ENCODE measurements at regions not wholly inside any gene's neighbourhood (a gene's known extent, or its start where the extent isn't known, plus 50 kb on each side); places are given as distances from the start of the nearest gene placed in this dataset.

DNA sequence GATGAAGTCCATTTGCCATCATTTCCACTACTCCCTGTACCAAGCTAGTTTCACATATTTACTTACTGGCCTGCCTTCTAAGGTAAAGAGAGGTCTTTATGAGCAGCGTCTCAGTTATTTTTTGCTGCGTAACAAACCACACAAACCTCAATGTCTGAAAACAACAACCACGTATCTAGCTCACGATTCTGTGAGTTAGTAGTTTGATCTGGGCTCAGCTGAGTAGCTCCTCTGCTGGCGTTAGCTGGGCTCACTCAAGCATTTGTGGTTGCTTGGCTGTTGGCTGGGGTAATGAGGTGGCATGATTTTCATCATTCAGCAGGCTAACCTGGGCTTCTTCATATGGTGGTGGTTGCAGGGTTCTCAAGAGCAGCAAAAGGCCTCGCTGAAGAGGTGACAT is 225.4 kb downstream of the FOXD2 start:
- no peak overlapping the region for H2BK120ac ChIP-seq (replicated peaks; ENCODE audit: low read depth, low read length)
- H3K79me1 ChIP-seq (ENCODE audit: low read depth, low read length) = no peaks in the 10 kb centered on the region
- CTCF ChIA-PET (ENCODE audit: partially characterized antibody) = interaction anchor here (0.9 to 2.9 kb wide), 12 partner anchors 12 to 238 kb away, joined by 3 to 14 read pairs (median 4); no protein-coding TSS in a partner anchor
- no peak overlapping the region for H3K4me2 ChIP-seq (ENCODE audit: insufficient read depth in 1 of 2, low read depth in 2 of 2, low read length in 2 of 2)
- H3K56ac ChIP-seq (replicated peaks; ENCODE audit: insufficient read length, low read depth, low read length) = no peak overlapping the region
- FAIRE-seq (no peak), DNase-seq (ENCODE audit: low read depth in 1 of 2, low spot score in 2 of 2) (no peak)
- H3K27me3 ChIP-seq (replicated peaks in 1 of 4; ENCODE audit: control insufficient read depth in 3 of 4, extremely low read depth in 1 of 4, insufficient read depth in 3 of 4, low read length in 3 of 4) = peaks cover 4 to 19% (median 12%) of the 10 kb centered on the region in 4 experiments
- H3K18ac ChIP-seq (ENCODE audit: extremely low read depth, low read length) = no peak overlapping the region
- no peaks in the 10 kb centered on the region for H3K4me1 ChIP-seq (replicated peaks in 1 of 4; ENCODE audit: control insufficient read depth in 3 of 4, insufficient read depth in 4 of 4, low read length in 3 of 4)
- H2BK12ac ChIP-seq (ENCODE audit: low read depth, low read length) = no peak overlapping the region
- POLR2A ChIA-PET (ENCODE audit: partially characterized antibody) = no interaction called here
- H2AK5ac ChIP-seq (ENCODE audit: low read depth, low read length) = no peak overlapping the region
- no peaks in the 10 kb centered on the region for H3K23me2 ChIP-seq (ENCODE audit: low read depth, low read length)
- H2BK5ac ChIP-seq (ENCODE audit: low read depth, low read length) = no peak overlapping the region
- H4K8ac ChIP-seq (ENCODE audit: extremely low read depth, insufficient read depth, low read length) = no peak overlapping the region
- H3K23ac ChIP-seq (ENCODE audit: insufficient read length) = no peak overlapping the region
- H2BK15ac ChIP-seq (ENCODE audit: low read length) = no peak overlapping the region
- H3K4me3 ChIP-seq (ENCODE audit: extremely low read depth in 1 of 4, insufficient read depth in 2 of 4, low read depth in 3 of 4, low read length in 4 of 4) = no peak overlapping the region
- H3K4ac ChIP-seq (replicated peaks; ENCODE audit: insufficient read length, low read depth, low read length) = no peak overlapping the region
- H2BK20ac ChIP-seq (ENCODE audit: low read length) = no peak overlapping the region
- H3K27ac ChIP-seq (ENCODE audit: low read depth, low read length) = no peak overlapping the region
- no peak overlapping the region for H4K91ac ChIP-seq (replicated peaks; ENCODE audit: insufficient read length, low read length)
- no peaks in the 10 kb centered on the region for H4K20me1 ChIP-seq (replicated peaks in 1 of 2; ENCODE audit: control insufficient read depth in 1 of 2, insufficient read depth in 2 of 2, low read length in 2 of 2)
- no peak overlapping the region for H4K5ac ChIP-seq (ENCODE audit: insufficient read length, low read depth, low read length)
- no peak overlapping the region for H3K9ac ChIP-seq (replicated peaks in 1 of 4; ENCODE audit: extremely low read depth in 1 of 4, low read depth in 3 of 4, low read length in 3 of 4)
- 84% methylated on average over 6 of the region's 6 CpGs; no CpG with 5 or more reads in 1 of the 2 experiments for WGBS, 2 experiments (ENCODE audit: extremely low coverage in 1 of 2, insufficient coverage in 1 of 2, insufficient read length in 1 of 2, insufficient replicate concordance in 2 of 2, low coverage in 1 of 2, low lambda C conversion rate in 2 of 2, missing lambda C conversion rate in 1 of 2)
- H3K36me3 ChIP-seq (ENCODE audit: control insufficient read depth in 2 of 4, insufficient read depth in 4 of 4, low read length in 3 of 4) = no peaks in the 10 kb centered on the region
- 0 out of 4 replicates have a peak, but pooled peaks cover 0 to 3% of the 10 kb centered on the region in 2 experiments for H3K9me3 ChIP-seq (ENCODE audit: insufficient read depth in 2 of 2, low read depth in 1 of 2, low read length in 1 of 2)
- H2AFZ ChIP-seq (ENCODE audit: low read length) = no peak overlapping the region
- no peaks in the 10 kb centered on the region for H3K79me2 ChIP-seq (ENCODE audit: control insufficient read depth in 1 of 2, insufficient read depth in 2 of 2, low read length in 2 of 2)
- H3K14ac ChIP-seq (ENCODE audit: insufficient read length) = no peak overlapping the region
- TF ChIP-seq SIX5 (IDR thresholded peaks at IDR 0.05; ENCODE audit: low read depth, low read length) = no peak
- no peak for TF ChIP-seq KDM1A (IDR thresholded peaks at IDR 0.05; ENCODE audit: borderline replicate concordance, low read length)
- no peak for TF ChIP-seq SUZ12 (IDR thresholded peaks at IDR 0.05; ENCODE audit: low read length)
- TF ChIP-seq ZNF274 (IDR thresholded peaks at IDR 0.05; ENCODE audit: borderline replicate concordance, extremely low read depth, low read length) = no peak
- TF ChIP-seq BACH1 (IDR thresholded peaks at IDR 0.05; ENCODE audit: low read length) = no peak
- TF ChIP-seq, protein P1, sequence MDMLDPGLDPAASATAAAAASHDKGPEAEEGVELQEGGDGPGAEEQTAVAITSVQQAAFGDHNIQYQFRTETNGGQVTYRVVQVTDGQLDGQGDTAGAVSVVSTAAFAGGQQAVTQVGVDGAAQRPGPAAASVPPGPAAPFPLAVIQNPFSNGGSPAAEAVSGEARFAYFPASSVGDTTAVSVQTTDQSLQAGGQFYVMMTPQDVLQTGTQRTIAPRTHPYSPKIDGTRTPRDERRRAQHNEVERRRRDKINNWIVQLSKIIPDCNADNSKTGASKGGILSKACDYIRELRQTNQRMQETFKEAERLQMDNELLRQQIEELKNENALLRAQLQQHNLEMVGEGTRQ (IDR thresholded peaks at IDR 0.05; ENCODE audit: low read length) = no peak
- no peak for TF ChIP-seq HDAC6 (IDR thresholded peaks at IDR 0.05; ENCODE audit: low read depth, low read length)
- no peak for TF ChIP-seq NANOG (IDR thresholded peaks at IDR 0.05; ENCODE audit: insufficient read depth, low read depth, low read length, poor library complexity, severe bottlenecking)
- TF ChIP-seq GTF2F1 (IDR thresholded peaks at IDR 0.05; ENCODE audit: borderline replicate concordance, low read depth, low read length) = no peak
- TF ChIP-seq SP1 (IDR thresholded peaks at IDR 0.05; ENCODE audit: low read depth, low read length) = no peak
- no peak for TF ChIP-seq TAF7 (optimal IDR thresholded peaks at IDR 0.05; ENCODE audit: borderline replicate concordance, low read depth, low read length)
- TF ChIP-seq, protein P2, sequence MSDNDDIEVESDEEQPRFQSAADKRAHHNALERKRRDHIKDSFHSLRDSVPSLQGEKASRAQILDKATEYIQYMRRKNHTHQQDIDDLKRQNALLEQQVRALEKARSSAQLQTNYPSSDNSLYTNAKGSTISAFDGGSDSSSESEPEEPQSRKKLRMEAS (IDR thresholded peaks at IDR 0.05) = no peak
- TF ChIP-seq POU5F1 (IDR thresholded peaks at IDR 0.05; ENCODE audit: low read depth, low read length) = no peak
- no peak for TF ChIP-seq TEAD4 (IDR thresholded peaks at IDR 0.05; ENCODE audit: low read depth, low read length)

All from H1 (cell line).